GM10266 (cell line): ENCODE measurements at regions not wholly inside any gene's neighbourhood (a gene's known extent, or its start where the extent isn't known, plus 50 kb on each side); places are given as distances from the start of the nearest gene placed in this dataset.

Experiments used
- DNase-seq: peaks from one replicate; pipeline ENCODE4 v3.0.0; 2012; ENCODE audit errors: extremely low spot score
- CTCF ChIP-seq: IDR thresholded peaks from 2 replicates; pipeline ENCODE4 v1.5.1; 2012; ENCODE audit warnings: mild to moderate bottlenecking, low read depth; ENCODE audit not compliant: control insufficient read depth, insufficient read depth; ENCODE audit errors: missing control alignments

DNA sequence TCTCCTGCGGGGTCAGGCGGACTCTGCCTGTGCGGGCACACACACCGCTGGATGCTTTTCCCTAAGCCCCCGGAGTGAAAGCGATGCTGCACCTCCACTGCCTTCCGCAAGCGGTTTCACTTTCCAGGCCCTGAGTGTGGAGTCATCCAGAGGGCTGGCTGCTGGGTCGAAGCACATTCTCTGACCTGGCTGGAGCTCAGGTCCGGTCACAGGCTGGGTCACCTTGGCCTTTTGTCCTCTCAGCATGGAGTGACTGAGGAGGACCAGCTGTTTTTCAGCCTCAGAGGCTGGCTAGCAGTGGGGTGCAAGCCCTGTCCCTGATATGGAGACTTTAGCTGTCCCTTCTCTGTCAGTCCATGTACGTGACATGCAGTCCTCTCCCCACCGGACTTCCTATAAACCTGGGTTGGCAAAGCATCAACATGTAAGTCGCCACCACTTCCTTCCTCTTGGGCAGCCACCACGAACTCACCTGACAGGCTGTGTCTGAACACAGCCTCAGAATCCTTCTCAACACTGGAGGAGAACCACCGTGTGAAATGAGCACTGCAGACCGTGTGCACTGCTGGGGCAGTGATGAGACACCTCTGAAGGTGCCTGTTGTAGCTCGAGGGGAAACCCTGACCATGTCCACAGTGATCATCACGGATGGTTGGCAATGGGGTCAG lies 51.3 kb downstream of the GADD45G start:
- TF ChIP-seq CTCF = no peak
- no peak for DNase-seq

GRCh38 chr9:89657295-89657694 lies 52.5 kb downstream of the GADD45G start:
- no peak for DNase-seq
- TF ChIP-seq CTCF = no peak

DNA sequence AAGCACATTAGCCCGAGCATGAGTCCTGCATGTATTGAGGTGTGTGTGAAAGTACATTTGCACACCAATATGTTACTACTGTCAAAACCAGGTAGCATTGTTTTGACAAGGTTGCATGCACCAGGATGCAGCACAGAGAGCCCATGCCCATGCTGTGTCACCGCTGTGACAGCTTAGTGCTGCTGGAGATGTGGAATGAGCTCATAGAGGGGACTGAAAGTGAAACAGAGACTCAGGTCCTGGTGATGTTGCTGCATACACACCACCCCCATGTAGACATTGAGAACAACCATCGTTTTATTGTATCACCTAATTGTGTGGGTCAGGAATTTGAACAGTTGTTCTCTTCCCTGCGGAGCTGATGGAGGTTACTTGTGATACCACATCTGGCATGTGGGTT lies 53.0 kb downstream of the GADD45G start:
- TF ChIP-seq CTCF = no peak
- DNase-seq = peak; percentile 53

- no peak for DNase-seq
- no peak for TF ChIP-seq CTCF
These were observed 53.6 kb downstream of the GADD45G start for GRCh38 chr9:89658401-89658800.

DNA sequence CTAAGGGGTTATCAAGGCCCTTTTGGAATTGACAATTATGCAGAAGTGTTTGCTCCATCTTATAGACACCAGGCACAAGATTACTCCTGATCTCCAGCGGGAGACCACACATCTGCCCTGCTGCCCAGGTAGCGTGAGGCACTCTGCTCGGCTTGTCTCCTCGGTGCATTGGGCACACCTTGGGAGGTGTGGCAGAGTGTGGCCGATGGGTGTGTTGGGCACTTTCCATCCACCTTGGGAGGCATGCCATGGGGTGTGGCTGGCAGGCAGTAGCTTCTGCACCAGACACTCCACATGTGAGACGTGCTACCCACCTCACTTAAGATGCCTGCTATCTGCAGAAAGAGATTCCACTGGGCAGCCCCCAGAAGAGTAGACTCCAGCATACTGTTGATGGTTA lies 54.1 kb downstream of the GADD45G start:
- no peak for TF ChIP-seq CTCF
- DNase-seq = no peak

- no peak for DNase-seq
- no peak for TF ChIP-seq CTCF
These were observed 54.7 kb downstream of the GADD45G start for GRCh38 chr9:89659473-89659872.

GRCh38 chr9:89659891-89660685 lies 55.3 kb downstream of the GADD45G start:
- no peak for TF ChIP-seq CTCF
- DNase-seq = no peak
